ENCODE measurements at regions not wholly inside any gene's neighbourhood (a gene's known extent, or its start where the extent isn't known, plus 50 kb on each side); places are given as distances from the start of the nearest gene placed in this dataset.

GRCh38 chr5:52728686-52729085 lies 59.0 kb upstream of the ITGA1 start:
- no peak for TF ChIP-seq CTCF (IDR thresholded peaks at IDR 0.05; ENCODE audit: low read length)
- TF ChIP-seq EZH2phosphoT487 (IDR thresholded peaks at IDR 0.05; ENCODE audit: low read length), result no peak
